GM21381 (cell line): ENCODE measurements at regions not wholly inside any gene's neighbourhood (a gene's known extent, or its start where the extent isn't known, plus 50 kb on each side); places are given as distances from the start of the nearest gene placed in this dataset.
"Not testable (repeated sequence)": the region's sequence is repeated elsewhere in the genome, so short reads cannot be mapped to it uniquely, and the experiment has no call there.

Experiments
- ATAC-seq: cut with Tn5 transposase; IDR thresholded peaks from one replicate; pipeline ENCODE4 v1.9.1; 2021; ENCODE audit warnings: mild to moderate bottlenecking, moderate library complexity; ENCODE audit not compliant: unreplicated experiment

DNA sequence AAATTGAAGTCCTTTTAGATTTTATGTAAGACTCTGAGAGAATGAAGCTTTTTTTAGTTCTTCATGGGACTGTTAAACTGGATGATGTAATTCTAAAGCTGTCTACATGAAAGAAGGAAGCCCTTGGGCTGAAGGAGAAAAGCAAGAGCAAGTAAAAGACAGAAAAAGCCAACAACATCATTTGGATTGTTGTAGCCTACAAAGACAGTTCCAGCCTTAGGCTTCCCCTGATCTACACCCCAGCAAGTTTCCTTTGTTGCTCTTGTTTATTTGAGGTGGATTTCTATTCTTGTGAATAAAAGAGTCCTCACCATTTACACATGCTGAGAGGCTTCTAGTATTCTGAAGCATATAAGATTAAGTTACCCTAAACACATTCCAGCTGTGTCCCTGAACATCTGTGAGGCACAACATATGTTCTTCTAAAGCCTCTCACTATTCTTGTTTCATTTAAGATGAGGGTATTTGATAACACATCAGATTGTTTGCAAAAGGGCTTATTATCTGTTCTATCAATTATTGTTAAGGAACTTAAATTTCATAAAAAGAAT lies 377.8 kb downstream of the LNPK start:
- ATAC-seq, result no peak

DNA sequence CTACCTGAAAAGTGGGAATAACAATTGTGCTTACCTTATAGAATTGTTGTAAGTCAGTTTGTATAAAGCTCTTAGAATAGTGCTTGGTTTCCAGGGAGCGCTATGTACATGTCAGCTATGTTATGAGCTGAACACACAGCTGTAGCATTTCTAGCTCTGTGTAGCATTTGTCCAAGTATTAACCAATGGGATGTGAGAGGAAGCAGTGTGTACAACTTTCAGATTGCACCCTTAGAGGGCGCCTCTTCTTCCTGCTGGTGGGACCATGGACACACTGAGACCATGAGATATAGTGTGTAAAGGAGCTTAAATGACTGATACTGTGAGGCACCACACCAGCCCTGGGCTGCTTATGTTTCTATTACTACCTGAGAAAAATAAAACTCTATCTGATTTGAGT lies 380.2 kb downstream of the LNPK start:
- no peak for ATAC-seq

DNA sequence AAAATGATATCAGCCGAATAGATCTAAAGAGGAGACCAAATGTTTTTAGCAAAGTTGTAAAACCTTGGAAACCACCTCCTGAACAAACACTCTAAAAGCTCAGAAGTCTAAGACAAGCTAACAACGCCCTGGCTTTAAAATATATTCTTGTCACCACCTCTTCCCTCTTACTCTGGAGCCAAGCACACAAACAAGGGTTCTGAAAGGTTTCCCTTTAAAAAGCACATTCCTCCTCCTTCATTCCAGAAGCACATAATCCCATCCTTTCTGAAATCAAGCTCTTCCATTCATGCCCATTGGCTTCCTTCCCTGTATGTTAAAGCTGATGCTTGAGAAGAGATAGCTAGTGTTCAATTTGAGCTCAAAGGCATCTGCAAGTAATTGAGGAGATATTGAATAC lies 382.0 kb downstream of the LNPK start:
- ATAC-seq, result no peak

DNA sequence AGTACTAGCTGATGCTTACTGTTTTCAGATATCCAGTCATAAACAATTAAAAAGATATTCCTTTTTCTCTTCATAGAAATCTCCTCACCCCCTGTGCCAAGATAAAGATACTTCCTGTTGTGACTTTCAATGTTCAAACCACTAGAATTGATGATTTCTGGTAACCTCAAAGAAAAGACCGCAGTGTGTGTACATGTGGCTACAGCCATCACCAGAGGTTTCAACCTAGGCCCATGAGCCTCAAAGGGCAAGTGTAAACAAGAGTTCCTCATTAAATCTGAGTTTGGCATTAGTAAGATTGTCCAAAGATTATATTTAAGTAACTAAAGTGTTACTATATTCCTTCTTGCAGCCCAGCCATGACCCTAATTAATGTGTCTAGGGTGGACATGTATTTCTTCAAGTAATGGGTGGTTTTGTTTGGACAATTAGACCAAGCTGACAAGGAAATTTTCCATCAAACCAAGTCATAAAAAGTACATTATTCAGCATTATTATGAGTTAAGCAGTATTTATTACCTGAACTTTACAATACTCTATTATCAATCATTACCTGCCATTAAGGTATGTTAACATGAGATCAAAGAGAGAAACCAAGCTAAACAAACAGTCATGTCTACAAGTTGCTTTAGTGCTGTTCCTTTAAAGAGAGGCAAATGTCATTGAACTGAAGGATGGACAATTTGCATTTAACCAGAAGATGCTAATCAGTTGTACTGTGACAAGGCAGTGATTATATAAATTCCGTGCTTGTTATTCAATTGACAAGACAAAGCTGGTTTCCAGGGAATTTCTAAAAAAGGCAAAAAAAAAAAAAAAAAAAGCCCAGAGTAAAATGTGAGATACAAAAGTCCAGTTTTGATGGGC lies 382.7 kb downstream of the LNPK start:
- no peak for ATAC-seq

DNA sequence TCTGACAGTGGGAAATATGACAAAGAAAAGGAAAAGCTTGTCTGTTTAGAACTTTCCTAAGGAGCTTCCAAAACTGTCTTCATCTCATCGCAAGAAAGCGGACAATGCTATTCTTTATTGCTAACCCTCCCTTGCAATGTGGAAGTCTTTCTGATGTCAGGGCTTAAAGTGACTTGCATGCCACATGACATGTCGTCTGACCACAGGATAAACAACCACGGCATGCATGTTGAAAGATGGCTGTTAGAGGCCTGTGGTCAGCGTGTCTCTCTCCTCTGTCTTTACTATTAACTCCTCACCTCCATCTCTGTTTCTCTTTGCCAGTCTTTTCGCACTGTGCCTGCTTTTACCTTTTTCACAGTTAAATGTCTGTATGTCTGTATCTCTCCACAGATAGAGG lies 389.8 kb downstream of the LNPK start:
- ATAC-seq, result no peak

DNA sequence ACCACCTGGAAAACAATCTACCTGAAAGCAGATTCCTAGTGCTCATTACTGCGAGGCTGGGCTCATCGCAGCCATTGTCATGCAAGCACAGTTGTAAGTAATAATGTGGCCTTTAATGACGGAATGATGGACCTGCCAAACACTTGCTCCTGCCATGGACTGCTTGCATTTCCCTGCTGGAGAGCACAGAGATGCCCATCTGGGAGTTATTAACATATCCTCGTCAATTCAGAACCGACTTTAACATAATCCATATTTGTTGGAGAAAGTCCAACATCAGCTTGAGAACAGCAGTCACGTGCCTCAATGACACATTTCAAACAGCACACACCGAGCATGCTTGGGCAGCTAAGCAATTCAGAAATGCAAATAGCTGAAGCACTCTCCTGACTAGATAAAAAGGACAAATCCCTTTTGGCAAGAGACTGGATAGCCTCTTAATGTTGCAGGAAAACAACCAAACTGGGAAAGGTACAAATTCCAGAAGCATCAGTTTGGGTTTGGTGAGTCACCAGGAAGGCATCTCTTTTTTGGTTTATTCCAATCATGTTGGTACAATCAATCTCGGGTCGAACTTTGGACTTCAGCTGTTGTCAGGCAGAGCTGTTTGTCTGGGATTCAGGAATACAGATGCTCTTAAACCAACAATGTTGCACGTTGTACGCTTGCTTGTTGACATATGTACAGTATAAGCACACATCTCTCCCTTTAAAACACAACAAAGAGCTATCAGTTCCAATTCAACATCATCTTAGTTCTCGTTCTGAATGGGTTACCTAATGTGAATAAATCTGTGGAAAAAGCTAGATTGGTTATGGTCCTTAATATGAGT lies 395.8 kb downstream of the LNPK start:
- ATAC-seq, result no peak

DNA sequence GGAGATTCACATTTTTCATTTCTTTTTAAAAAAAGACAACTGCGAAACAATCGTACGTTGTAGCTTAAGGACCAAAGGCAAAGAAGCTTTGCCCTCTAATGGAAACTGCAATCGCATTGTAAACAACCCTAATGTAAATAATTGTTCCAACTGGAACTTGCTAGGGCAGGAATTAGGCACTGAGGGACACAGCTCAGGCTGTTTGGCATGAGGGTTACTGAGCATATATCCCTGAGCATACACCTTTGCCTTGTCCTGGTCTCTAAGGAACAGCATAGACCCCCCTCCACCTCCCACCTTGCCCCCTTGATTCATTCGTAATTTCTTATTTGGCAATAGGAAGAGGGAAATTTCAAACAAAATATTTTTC lies 396.4 kb downstream of the LNPK start:
- no peak for ATAC-seq

DNA sequence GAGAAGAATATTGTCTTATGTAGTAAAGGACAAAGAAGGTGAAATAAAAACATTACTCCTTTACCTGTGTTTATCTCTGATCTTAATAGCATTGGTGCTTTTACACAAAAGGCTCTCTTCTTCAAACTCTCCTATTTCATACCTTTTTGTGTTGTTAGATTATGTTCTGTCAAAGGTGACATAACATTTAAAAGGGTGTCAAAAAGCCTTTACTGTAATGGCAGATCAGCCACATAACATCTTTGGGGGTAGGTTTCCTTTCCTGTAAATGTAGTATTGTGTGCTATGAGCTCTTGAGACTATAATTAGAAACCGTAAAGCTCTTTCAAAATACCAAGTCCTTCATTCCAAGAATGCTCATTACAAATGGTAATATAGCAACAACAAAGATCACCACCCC lies 400.1 kb downstream of the LNPK start:
- ATAC-seq, result no peak

DNA sequence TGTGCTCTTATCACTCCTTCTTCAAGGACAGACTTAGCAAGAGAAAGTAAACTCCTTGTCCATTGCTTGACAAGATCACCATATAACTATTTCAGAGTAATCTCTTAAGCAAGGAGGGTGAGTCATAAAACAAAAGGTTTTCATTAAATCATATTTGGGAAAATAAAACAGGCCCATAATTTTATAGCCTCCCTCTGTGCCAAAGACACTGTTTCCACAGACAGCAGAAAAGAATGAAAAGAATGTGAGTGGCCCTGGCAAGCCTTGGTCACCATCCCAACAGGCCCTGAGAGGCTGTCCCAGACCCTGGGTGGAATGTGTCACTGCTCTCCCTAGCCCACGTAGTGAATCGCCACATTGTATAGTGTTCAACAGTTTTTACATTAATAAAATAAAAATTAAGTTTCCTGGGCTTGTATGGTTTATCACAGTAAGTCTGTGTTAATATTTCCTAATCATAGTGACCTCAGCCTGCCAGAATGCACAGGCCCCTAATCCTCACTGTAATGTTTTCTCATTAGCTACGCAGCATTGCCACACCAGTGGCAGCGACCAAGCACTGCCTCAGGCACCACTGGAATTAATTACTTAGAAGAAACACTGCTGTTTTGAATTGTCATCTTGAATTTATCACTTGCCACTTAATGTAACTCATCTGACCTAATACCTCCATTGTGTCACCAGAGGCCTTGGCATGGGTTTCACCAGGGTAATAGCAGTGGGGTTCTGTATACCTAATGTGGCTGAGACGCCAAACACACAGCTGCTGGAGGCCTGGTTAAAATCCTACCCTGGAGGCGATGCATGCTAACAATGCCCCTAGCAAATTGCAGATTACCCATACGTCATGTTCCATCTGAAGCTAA lies 401.9 kb downstream of the LNPK start:
- no peak for ATAC-seq

DNA sequence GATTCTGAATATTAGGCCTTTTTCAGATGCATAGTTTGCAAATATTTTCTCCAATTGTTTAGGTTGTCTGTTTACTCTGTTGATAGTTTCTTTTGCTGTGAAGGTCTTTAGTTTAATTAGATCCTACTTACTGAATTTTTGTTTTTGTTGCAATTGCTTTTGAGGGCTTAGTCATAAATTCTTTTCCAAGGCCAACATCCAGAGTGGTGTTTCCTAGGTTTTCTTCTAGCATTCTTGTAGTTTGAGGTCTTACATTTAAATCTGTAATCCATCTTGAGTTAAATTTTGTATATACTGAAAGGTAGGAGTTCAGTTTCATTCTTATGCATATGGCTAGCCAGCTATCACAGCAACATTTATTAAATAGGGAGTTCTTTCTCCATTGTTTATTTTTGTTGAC lies 404.8 kb downstream of the LNPK start:
- ATAC-seq, result no peak

DNA sequence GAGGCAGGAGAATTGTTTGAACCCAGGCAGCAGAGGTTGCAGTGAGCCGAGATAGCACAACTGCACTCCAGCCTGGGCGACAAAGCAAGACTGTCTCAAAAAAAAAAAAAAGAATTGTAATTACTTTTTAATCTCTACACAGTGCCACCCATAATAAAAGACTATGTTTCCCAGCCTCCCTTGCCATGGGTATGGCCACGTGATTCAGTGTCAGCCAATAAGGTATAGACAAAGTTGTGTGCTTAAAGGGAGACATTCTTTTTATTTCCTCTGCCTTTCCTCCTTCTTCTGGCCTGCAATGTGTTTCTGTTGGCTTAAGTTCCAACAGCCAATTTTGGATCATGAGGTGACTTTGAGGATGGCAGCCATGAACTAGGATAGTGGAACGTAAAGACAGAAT lies 406.9 kb downstream of the LNPK start:
- no peak for ATAC-seq

DNA sequence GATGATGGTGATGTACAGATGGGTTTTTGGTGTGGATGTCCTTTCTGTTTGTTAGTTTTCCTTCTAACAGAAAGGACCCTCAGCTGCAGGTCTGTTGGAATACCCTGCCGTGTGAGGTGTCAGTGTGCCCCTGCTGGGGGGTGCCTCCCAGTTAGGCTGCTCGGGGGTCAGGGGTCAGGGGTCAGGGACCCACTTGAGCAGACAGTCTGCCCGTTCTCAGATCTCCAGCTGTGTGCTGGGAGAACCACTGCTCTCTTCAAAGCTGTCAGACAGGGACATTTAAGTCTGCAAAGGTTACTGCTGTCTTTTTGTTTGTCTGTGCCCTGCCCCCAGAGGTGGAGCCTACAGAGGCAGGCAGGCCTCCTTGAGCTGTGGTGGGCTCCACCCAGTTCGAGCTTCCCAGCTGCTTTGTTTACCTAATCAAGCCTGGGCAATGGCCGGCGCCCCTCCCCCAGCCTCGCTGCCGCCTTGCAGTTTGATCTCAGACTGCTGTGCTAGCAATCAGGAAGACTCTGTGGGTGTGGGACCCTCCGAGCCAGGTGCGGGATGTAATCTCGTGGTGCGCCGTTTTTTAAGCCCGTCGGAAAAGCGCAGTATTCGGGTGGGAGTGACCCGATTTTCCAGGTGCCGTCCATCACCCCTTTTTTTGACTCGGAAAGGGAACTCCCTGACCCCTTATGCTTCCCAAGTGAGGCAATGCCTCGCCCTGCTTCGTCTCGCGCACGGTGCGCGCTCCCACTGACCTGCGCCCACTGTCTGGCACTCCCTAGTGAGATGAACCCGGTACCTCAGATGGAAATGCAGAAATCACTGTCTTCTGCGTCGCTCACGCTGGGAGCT lies 408.2 kb downstream of the LNPK start:
- not testable (repeated sequence) for ATAC-seq

DNA sequence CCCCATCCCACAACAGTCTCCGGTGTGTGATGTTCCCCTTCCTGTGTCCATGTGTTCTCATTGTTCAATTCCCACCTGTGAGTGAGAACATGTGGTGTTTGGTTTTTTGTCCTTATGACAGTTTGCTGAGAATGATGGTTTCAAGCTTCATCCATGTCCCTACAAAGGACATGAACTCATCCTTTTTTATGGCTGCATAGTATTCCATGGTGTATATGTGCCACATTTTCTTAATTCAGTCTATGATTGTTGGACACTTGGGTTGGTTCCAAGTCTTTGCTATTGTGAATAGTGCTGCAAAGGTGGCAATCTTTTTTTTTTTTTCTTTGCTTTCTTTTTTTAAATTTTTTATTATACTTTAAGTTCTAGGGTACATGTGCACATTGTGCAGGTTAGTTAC lies 406.7 kb upstream of the ATP5MC3 start:
- ATAC-seq, result not testable (repeated sequence)

DNA sequence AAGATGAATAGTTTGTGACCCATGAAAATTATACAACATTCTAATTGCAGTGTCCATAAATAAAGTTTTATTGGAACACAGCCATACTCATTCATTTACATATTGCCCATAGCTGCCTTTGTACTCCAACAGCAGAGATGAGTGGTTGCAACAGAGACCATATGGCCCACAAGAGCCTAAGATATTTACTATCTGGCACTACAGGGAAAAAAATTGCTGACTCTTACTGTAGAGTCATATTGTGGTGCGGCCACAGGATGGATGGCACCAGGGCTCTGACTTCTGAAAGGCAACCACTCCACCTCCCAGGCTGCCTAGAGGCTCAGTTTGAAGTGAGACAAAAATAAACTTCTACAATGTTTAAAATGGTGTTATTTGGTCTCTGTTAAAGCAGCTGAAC lies 404.0 kb upstream of the ATP5MC3 start:
- ATAC-seq, result no peak

DNA sequence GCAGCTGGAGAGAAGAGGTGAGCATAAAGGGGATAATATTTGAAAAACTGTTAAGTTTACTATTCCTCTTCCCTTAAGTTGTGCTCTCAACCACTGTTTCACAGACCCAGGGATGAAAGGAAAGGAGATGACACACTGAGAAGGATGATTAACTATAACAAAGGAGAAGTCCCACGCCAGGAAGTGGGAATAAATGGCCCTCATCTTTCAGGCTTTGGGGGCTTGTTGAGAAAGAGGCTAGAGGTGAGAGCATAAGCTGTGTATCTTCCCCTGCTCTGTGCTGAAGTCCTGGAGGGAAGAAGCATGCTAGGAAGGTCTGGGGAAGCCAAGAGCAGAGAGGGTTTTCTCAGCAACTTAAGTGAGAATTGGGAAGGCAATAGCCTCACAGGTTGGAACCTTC lies 399.1 kb upstream of the ATP5MC3 start:
- no peak for ATAC-seq

DNA sequence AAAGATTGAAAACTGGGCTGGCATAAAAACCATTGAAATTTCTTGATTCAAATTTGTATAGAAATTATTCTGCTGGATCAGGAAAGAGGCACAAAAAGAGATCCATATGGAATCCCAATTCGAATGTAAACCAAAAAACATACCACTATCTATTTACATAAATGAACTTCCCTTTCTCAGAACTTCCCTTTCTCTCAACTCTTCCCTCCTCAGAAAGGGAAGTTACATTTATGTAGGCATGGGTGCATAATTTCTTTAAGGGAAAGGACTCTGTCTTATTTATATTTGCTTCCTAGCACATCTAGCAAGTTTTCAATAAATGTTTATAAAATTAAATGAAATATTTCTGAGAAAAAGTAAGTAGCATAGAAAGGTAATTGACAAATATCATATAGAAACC lies 398.1 kb upstream of the ATP5MC3 start:
- no peak for ATAC-seq

DNA sequence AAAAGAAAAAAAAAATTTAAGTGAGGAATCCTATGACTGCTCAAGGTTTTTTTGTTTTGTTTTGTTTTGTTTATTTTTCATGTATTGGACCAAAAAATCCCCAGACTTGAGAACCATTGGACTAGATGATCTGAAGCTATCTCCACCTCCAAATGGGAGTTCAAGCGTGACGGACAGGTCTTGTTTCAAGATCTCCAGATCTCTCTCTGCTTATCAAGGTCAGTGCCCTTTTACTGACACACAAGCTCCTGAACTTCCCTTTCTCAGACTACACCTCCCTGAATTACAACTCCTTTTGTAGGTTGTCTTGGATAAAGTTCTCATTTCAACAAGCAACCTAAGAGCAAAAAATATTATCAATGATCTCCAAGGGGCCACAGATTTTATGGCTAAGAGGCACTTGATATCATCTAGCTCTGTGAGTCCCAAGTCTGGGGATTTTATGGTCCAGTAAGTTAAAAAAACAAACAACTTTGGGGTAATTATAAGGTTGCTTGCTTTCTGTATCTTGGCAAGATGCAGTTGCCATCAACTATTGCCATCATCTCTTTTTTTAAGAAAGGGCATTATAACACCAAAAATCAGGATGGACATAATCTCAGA lies 396.0 kb upstream of the ATP5MC3 start:
- no peak for ATAC-seq

DNA sequence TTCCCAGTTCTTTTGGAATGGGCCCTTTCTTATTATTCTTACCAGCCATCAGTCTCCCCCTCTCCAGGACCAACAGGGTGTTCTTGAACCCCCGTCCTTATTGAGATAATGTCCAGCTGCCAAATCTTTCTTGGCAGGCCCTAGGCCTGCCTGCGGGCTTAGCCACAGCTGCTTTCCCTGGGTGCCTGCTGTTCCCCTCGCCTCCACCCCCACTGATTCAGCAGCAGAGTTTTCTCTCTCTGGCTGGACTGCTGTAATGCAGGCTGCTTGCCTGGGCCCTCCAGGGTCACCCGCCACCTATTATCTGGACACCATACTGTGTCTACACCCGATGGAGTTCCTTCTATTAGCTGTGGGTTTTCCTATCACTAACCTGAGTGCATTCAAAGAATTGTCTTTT lies 395.4 kb upstream of the ATP5MC3 start:
- no peak for ATAC-seq

DNA sequence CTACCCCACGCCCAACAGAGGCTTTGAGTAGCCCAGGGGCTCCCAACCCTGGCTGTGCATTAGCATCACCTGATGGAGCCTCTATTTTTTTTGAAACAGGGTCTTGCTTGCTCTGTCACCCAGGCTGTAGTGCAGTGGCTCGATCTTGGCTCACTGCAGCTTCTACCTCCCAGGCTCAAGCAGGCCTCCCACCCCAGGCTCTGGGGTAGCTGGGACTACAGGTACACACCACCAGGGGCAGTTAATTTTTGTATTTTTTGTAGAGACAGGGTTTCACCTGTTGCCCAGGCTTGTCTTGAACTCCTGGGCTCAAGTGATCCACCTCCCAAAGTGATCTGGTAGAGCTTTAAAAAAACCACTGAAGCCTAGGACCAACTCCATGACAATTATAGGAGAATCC lies 394.8 kb upstream of the ATP5MC3 start:
- ATAC-seq, result peak; percentile 3
